Endothelial cell of umbilical vein (primary cell): ENCODE measurements at regions not wholly inside any gene's neighbourhood (a gene's known extent, or its start where the extent isn't known, plus 50 kb on each side); places are given as distances from the start of the nearest gene placed in this dataset.

Source experiments
- BruUV-seq: library from RNA; stranded (reverse); fragments of 400-500 nt; replicated peaks from 2 replicates; lab custom pipeline; 2021; lab: Mats Ljungman, UMichigan
- CTCF ChIA-PET: fragments of 300-600, 350-600 bp; sonication (Branson Sonifier 250); formaldehyde crosslinking; loops from one replicate; lab custom pipeline; 2021; ENCODE audit warnings: antibody characterized with exemption, inconsistent platforms; lab: Charles Lee
- POLR2A ChIA-PET: fragments of 300-600, 350-600 bp; sonication (Branson Sonifier 250); formaldehyde crosslinking; loops from one replicate; lab custom pipeline; 2021; ENCODE audit warnings: antibody characterized with exemption, inconsistent platforms; lab: Charles Lee
- DNase-seq: peaks from one replicate; pipeline ENCODE4 v3.0.0-alpha.2; 2011; ENCODE audit warnings: low read depth, low spot score
- FAIRE-seq: peaks from 2 replicates; lab custom pipeline; 2011; peaks lifted over from hg19 to GRCh38; lab: Jason Lieb, UNC
- H2AFZ ChIP-seq: 2 replicates; pipeline ENCODE4 v1.6.0; 2012; ENCODE audit warnings: low read depth, low read length, control low read depth, inconsistent platforms
- H3K27ac ChIP-seq: 2 replicates; pipeline ENCODE4 v1.5.1; 2011; ENCODE audit warnings: low read depth, mild to moderate bottlenecking, control low read depth, low read length, moderate library complexity; ENCODE audit not compliant: insufficient read depth
- H3K27me3 ChIP-seq, 2 experiments: 2 replicates each; pipeline versions ENCODE4 v1.6.0 to v1.6.1; 2011; ENCODE audit warnings: low read length in 2 of 2, mixed read lengths in 1 of 2; ENCODE audit not compliant: control insufficient read depth in 2 of 2, insufficient read depth in 2 of 2
- H3K36me3 ChIP-seq, 2 experiments: 2 replicates in 1 of 2; 3 replicates in 1 of 2; pipeline ENCODE4 v1.5.1; 2011; ENCODE audit warnings: low read length in 2 of 2, mild to moderate bottlenecking in 1 of 2, moderate library complexity in 1 of 2; ENCODE audit not compliant: control insufficient read depth in 2 of 2, insufficient read depth in 2 of 2; ENCODE audit errors: extremely low read depth in 1 of 2
- H3K4me1 ChIP-seq: 3 replicates; pipeline ENCODE4 v1.5.1; 2011; ENCODE audit warnings: mild to moderate bottlenecking, low read length; ENCODE audit not compliant: control insufficient read depth, insufficient read depth; ENCODE audit errors: extremely low read depth
- H3K4me2 ChIP-seq: 2 replicates; pipeline ENCODE4 v1.6.1; 2011; ENCODE audit warnings: low read length, control low read depth, mixed read lengths; ENCODE audit not compliant: insufficient read depth
- H3K4me3 ChIP-seq, 3 experiments: fragments of 200-600 bp in 1 of 3; sonication (generic), shearing (Covaris generic) in 1 of 3; replicated peaks in 1 of 3; 2 replicates each; pipeline ENCODE4 v1.5.1; 2011 to 2016; ENCODE audit warnings: control low read depth in 3 of 3, low read length in 3 of 3, mild to moderate bottlenecking in 2 of 3, inconsistent platforms in 1 of 3, low read depth in 1 of 3, moderate library complexity in 1 of 3; ENCODE audit not compliant: insufficient read depth in 1 of 3
- H3K79me2 ChIP-seq: 2 replicates; pipeline ENCODE4 v1.6.0; 2012; ENCODE audit warnings: low read length, inconsistent platforms; ENCODE audit not compliant: control insufficient read depth, insufficient read depth
- H3K9ac ChIP-seq: replicated peaks from 2 replicates; pipeline ENCODE3; 2011; ENCODE audit warnings: low read length, control low read depth; ENCODE audit not compliant: insufficient read depth; ENCODE audit errors: extremely low read depth
- H3K9me1 ChIP-seq: replicated peaks from 3 replicates; pipeline ENCODE4 v1.6.0; 2011; ENCODE audit warnings: mild to moderate bottlenecking, low read length; ENCODE audit not compliant: control insufficient read depth, insufficient read depth; ENCODE audit errors: extremely low read depth
- H3K9me3 ChIP-seq: replicated peaks from 2 replicates; pipeline ENCODE4 v1.5.1; 2012; ENCODE audit warnings: low read length, inconsistent platforms; ENCODE audit not compliant: control insufficient read depth, insufficient read depth
- H4K20me1 ChIP-seq: replicated peaks from 2 replicates; pipeline ENCODE3; 2011; ENCODE audit warnings: mild to moderate bottlenecking, low read length; ENCODE audit not compliant: control insufficient read depth, insufficient read depth; ENCODE audit errors: extremely low read depth
- EZH2 ChIP-seq: IDR thresholded peaks from 2 replicates; pipeline ENCODE4 v1.6.1; 2012; ENCODE audit warnings: borderline replicate concordance, low read depth, mild to moderate bottlenecking, moderate library complexity, low read length, inconsistent platforms; ENCODE audit not compliant: severe bottlenecking
- FOS ChIP-seq: IDR thresholded peaks from 2 replicates; pipeline ENCODE4 v1.6.1; 2011; ENCODE audit warnings: mild to moderate bottlenecking, low read length, moderate library complexity, borderline replicate concordance; ENCODE audit not compliant: insufficient read depth
- GATA2 ChIP-seq: IDR thresholded peaks from 2 replicates; pipeline ENCODE4 v1.7.0; 2011; ENCODE audit warnings: low read depth, mild to moderate bottlenecking, moderate library complexity, mixed read lengths, low read length; ENCODE audit not compliant: insufficient read length, insufficient read depth
- JUN ChIP-seq: IDR thresholded peaks from 2 replicates; pipeline ENCODE4 v1.6.1; 2011; ENCODE audit warnings: borderline replicate concordance, low read depth; ENCODE audit not compliant: insufficient read length, insufficient read depth
- MYC ChIP-seq: IDR thresholded peaks from one replicate; pipeline ENCODE4 v1.6.1; 2011; ENCODE audit warnings: mild to moderate bottlenecking, low read depth, low read length
- POLR2A ChIP-seq: IDR thresholded peaks from 2 replicates; pipeline ENCODE4 v1.6.1; 2012; ENCODE audit warnings: low read depth, mild to moderate bottlenecking, control low read depth, low read length
- POLR2AphosphoS5 ChIP-seq: IDR thresholded peaks from 2 replicates; pipeline ENCODE4 v1.6.1; 2012; ENCODE audit warnings: low read depth, mild to moderate bottlenecking, control low read depth, low read length, moderate library complexity; ENCODE audit not compliant: insufficient read depth
- dilution Hi-C: fragments of 300-500 bp; cut with MboI; formaldehyde crosslinking; loops from one replicate; pipeline ENCODE4 v1.15.0; 2019; ENCODE audit warnings: low sequenced_read_pairs; ENCODE audit not compliant: extremely low pct_ligation_motif_present
- intact Hi-C: fragments of 100-400 bp; cut with micrococcal nuclease; formaldehyde crosslinking; loops from one replicate; pipeline ENCODE4 v1.10.0; 2022
- TF ChIP-seq, protein P1 (sequence below), 2 donors: IDR thresholded peaks; 1 replicate in 1 of 2; 2 replicates in 1 of 2; pipeline ENCODE4 v1.5.1; 2011; ENCODE audit warnings: low read length in 2 of 2, mild to moderate bottlenecking in 2 of 2, moderate library complexity in 2 of 2, control low read depth in 1 of 2, inconsistent platforms in 1 of 2, low read depth in 1 of 2; ENCODE audit not compliant: insufficient read depth in 1 of 2; ENCODE audit errors: extremely low read depth in 1 of 2
- TF ChIP-seq, protein P2 (sequence below): IDR thresholded peaks from 2 replicates; pipeline ENCODE4 v1.6.1; 2011; ENCODE audit not compliant: insufficient read depth, insufficient read length

GRCh38 chrX:42886519-42886918, 108.6 kb upstream of the PPP1R2C start:
- Histone ChIP-seq H3K9me3 (no peaks in the 10 kb centered on the region), H3K9ac (no peak overlapping the region)

More at GRCh38 chrX:42886519-42886918, 108.6 kb upstream of the PPP1R2C start:
- no peaks in the 10 kb centered on the region for H3K36me3 ChIP-seq
- no peaks in the 10 kb centered on the region for H4K20me1 ChIP-seq
- ChIA-PET POLR2A (no interaction called here), CTCF (no interaction called here)
- H3K79me2 ChIP-seq, result no peaks in the 10 kb centered on the region
- no peak overlapping the region for H2AFZ ChIP-seq
- intact Hi-C loops, result no loop called here
- H3K9me1 ChIP-seq, result no peaks in the 10 kb centered on the region
- H3K4me3 ChIP-seq, result no peak overlapping the region
- DNase-seq (peak; percentile 7), FAIRE-seq (no peak)
- dilution Hi-C loops, result no loop called here
- H3K4me1 ChIP-seq, result no peaks in the 10 kb centered on the region
- no peak for TF ChIP-seq EZH2
- TF ChIP-seq JUN, result no peak
- TF ChIP-seq GATA2, result no peak
- TF ChIP-seq, protein P1, sequence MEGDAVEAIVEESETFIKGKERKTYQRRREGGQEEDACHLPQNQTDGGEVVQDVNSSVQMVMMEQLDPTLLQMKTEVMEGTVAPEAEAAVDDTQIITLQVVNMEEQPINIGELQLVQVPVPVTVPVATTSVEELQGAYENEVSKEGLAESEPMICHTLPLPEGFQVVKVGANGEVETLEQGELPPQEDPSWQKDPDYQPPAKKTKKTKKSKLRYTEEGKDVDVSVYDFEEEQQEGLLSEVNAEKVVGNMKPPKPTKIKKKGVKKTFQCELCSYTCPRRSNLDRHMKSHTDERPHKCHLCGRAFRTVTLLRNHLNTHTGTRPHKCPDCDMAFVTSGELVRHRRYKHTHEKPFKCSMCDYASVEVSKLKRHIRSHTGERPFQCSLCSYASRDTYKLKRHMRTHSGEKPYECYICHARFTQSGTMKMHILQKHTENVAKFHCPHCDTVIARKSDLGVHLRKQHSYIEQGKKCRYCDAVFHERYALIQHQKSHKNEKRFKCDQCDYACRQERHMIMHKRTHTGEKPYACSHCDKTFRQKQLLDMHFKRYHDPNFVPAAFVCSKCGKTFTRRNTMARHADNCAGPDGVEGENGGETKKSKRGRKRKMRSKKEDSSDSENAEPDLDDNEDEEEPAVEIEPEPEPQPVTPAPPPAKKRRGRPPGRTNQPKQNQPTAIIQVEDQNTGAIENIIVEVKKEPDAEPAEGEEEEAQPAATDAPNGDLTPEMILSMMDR (IDR thresholded peaks at IDR 0.05; ENCODE audit: extremely low read depth in 1 of 2, insufficient read depth in 1 of 2, low read depth in 1 of 2, low read length in 2 of 2), result no peak
- TF ChIP-seq FOS, result no peak
- TF ChIP-seq, protein P2, sequence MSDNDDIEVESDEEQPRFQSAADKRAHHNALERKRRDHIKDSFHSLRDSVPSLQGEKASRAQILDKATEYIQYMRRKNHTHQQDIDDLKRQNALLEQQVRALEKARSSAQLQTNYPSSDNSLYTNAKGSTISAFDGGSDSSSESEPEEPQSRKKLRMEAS, result no peak
- TF ChIP-seq POLR2A, result no peak
- TF ChIP-seq POLR2AphosphoS5, result no peak
- no peak for TF ChIP-seq MYC
- BruUV-seq, result no TSS peak
- no peaks in the 10 kb centered on the region for H3K27me3 ChIP-seq
- no peak overlapping the region for H3K4me2 ChIP-seq
- H3K27ac ChIP-seq, result no peak overlapping the region
